NCI-H446 treated with DMSO at 0.1 percent for 48 hours (cell line): ENCODE measurements at regions not wholly inside any gene's neighbourhood (a gene's known extent, or its start where the extent isn't known, plus 50 kb on each side); places are given as distances from the start of the nearest gene placed in this dataset.
A peak's percentile ranks its signal among the peaks of the same experiment; 100 is the strongest.
"Not testable (repeated sequence)": the region's sequence is repeated elsewhere in the genome, so short reads cannot be mapped to it uniquely, and the experiment has no call there.

Experiments
- DNase-seq: peaks from one replicate; lab custom pipeline; 2025; lab: John Stamatoyannopoulos, UW

- not testable (repeated sequence) for DNase-seq
These were observed 309.6 kb downstream of the SPATA31A1 start for GRCh38 chr9:39665020-39665419.

DNA sequence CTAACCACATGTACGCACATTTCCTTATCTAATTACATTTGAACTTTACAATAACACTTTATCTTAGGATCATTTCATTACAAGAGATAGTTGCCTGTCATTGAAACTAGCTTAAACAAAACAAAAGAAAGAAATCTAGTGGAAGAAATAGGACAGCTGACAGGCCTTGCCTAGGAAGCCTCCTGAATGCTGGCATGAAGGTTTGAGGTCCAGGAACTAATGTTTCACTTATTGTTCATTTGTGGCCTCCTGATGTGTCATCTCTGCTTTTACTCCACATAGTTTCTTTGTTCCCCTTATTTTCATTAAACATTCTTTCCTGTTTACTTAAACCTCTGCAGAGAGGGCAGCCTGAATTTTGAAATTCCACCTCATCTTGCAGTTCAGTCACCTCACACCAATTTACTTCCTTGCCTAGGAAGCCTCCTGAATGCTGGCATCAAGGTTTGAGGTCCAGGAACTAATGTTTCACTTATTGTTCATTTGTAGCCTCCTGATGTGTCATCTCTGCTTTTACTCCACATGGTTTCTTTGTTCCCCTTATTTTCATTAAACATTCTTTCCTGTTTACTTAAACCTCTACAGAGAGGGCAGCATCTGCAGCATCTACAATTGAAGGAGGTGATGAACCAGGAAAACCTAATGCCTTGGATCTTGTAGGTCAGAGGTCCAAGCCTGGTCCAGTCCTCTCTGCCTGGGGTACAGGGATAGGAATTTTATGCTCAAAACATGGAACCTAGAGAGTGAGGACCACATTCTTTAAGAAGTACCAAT lies 319.2 kb downstream of the SPATA31A1 start:
- not testable (repeated sequence) for DNase-seq

- not testable (repeated sequence) for DNase-seq
These were observed 319.7 kb downstream of the SPATA31A1 start for GRCh38 chr9:39675211-39675553.

DNA sequence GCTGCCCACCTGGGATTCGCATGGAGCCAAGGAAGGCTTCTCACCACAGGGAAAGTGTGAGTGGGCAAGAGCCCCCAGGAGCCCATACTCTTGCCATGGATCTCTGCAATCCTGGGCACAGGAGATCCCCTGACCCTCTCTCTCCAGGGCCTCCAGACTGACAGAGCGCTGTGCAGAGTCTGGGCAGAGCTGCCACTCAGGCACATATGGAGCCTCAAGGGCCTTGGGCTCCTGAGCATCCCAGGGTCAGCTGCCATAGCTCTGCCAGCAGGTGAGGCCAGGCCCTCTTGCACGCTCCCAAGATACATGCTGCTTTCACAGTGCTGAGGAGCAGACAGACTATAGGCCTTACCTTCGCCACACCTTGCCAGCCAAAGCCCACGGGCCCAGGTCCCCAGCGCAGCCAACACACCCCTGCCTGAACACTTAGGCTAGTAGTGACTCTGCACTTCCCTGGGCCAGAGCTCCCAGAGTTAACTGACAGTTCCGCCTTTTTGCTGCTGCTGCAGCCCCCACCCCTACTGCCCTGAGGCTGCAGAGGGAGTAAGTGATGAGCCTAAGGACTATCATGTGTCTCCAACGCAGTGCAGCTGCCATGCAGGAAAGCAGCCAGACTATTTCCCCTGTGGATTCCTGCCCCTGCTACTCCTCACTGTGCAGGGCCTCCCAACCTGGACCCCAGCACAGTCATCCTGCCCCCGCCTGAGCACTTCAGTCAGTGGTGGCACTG lies 323.2 kb downstream of the SPATA31A1 start:
- DNase-seq, result not testable (repeated sequence)

DNA sequence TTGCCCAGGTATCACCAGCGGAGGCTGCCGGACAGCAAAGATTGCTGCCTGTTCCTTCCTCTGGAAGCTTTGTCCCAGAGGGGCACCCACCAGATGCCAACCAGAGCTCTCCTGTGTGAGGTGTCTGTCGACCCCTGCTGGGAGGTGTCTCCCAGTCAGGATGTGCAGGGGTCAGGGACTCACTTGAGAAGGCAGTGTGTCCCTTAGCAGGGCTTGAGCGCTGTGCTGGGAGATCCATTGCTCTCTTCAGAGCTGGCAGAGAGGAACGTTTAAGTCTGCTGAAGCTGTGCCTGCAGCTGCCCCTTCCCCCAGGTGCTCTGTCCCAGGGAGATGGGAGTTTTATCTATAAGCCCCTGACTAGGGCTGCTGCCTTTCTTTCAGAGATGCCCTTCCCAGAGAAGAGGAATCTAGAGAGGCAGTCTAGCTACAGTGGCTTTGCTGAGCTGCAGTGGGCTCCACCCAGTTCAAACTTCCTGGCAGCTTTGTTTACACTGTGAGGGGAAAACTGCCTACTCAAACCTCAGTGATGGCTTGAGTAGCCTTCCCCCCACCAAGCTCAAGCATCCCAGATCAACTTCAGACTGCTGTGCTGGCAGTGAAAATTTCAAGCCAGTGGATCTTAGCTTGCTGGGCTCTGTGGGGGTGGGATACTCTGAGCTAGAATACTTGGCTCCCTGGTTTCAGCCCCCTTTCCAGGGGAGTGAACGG lies 325.4 kb downstream of the SPATA31A1 start:
- not testable (repeated sequence) for DNase-seq

GRCh38 chr9:39728862-39729261 lies 373.4 kb downstream of the SPATA31A1 start:
- not testable (repeated sequence) for DNase-seq

DNA sequence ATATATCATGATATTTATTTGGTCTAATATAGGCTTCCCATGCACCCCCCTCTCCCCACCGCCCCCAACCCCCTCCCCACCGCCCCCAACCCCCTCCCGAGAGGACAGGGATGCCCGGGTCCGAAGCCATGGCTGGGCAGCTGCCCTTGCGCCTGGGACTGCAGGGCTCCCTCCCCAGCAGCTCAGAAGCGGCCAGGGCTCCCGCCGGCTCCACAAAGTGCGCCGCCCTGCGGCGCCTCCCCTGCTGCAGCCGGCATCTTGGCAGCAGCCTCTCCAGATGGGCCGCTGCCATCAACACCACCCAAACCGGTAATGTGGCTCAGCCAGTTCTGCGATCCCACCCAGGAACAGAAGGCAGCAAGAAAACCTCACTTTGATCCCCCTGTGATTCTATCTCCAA lies 389.4 kb downstream of the SPATA31A1 start:
- not testable (repeated sequence) for DNase-seq

DNA sequence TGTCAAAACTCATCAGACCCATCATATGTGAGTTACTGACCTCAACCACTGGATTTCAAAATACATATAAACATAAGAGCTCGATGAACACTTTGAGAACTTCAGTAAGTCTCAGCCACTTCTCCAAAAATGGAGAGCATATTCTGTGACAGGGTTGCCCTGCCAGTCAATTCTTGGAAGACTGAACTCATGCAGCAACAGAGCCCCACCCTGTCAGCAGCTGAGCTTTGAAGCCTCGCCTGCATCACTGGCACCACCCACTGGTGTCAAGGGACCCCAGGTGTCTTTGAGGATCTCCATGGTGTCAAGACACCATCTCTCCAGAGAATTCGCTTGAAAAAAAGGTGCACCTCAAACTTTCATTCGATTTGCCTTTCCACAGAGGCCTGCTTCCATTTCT lies 420.1 kb downstream of the SPATA31A1 start:
- DNase-seq, result not testable (repeated sequence)

GRCh38 chr9:39791356-39791755 lies 435.9 kb downstream of the SPATA31A1 start:
- not testable (repeated sequence) for DNase-seq

GRCh38 chr9:39797935-39798334 lies 442.5 kb downstream of the SPATA31A1 start:
- not testable (repeated sequence) for DNase-seq

DNA sequence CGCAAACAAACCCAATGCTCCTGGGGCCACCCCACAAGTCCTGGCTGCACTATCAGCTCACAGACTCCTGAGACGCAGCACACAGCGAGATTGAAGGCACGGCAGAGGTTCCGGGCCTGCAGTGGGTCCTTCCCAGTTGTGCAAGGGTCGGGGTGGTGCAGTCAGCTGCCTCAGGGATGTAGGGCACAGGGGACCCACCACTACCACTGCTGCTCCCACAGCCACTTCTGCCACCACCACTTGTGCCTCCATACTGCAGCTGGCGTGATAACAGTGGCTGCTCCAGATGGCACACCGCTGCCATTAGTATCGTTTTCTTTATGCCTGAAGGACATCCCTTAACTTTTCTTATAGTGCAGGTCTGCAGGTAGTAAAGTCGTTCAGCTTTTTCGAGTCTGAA lies 443.8 kb downstream of the SPATA31A1 start:
- not testable (repeated sequence) for DNase-seq

GRCh38 chr9:39802561-39802960 lies 447.1 kb downstream of the SPATA31A1 start:
- DNase-seq, result not testable (repeated sequence)

DNA sequence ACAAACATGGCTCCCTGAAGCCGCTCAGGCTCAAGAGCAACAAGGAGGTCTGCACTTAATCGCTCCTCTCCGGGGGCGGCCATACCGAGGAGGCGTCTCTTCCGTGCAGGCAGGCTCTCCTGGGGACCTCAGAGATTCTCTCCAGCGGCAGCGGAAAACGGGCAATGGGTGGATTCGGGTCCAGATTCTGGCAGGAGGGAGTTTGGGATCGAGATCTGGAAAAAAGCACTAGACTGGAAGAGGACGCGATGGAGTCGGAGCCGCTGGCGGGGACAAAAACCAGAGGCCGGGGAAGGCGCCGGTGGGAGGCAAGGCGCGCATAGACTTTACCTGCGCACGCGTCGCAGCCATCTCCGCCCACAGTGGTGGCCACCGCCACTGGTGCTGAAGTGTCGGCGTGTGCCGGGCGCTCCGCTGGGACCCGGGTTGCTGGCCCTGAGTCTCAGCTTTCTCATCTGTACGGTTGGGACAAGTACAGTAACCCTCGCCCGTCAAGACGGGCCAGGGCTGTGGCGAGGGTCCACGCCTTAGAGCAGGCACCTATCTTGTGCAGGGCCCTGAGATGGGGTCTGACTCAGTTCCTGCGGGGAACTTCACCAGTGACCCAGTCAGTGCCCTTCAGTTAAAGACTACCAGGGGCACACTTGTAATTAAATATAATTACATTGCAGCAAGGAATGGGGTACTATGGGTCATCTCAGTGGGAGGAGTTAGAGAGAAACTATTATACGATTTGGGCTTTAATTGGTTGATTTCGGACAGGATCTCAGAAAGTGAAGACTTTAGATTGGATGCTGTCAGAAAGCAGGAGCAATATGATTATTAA lies 454.1 kb downstream of the SPATA31A1 start:
- peak; percentile 21 for DNase-seq

DNA sequence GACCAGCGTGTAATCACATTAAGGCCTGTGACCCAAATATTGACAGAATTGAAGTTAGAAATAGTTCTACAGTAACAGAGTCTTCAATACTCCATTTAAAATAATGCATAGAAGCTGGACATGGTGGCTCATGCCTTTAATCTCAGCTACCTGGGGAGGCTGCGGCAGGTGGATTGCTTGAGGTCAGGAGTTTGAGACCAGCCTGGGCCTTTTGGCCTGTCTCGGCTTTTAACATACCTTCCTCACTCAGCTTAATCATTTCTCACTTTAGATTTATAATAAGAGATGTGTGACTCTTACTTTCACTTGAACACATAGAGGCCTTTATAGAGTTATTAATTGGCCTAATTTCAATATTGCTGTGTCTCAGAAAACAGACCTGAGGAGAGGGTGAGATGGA lies 454.9 kb downstream of the SPATA31A1 start:
- DNase-seq, result not testable (repeated sequence)

GRCh38 chr9:39811615-39812014 lies 456.1 kb downstream of the SPATA31A1 start:
- DNase-seq, result not testable (repeated sequence)

DNA sequence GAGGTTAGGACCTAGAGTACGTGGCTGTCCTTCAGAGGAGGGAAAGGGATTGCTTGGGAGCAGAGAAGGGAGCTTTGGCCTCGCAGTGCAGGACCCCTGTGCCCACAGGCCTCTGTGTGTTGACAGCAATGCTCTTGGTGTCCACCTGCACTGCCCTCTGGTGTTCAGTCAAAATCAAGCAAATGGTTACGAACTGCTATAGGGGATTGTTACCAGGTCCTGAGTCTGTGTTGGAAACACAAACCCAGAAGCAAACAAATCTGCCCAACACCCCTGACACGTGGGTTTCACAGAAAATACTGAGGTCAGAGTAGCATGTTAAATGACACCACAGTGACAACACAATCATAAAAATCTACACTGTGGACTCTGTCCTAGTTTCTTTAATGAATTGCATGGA lies 473.0 kb downstream of the SPATA31A1 start:
- DNase-seq, result not testable (repeated sequence)
